ENCODE measurements at regions not wholly inside any gene's neighbourhood (a gene's known extent, or its start where the extent isn't known, plus 50 kb on each side); places are given as distances from the start of the nearest gene placed in this dataset.
A peak's percentile ranks its signal among the peaks of the same experiment; 100 is the strongest.

GRCh38 chr5:115375893-115376292 lies 79.4 kb upstream of the CCDC112 start (continued):
- TF ChIP-seq FOXA2 (IDR thresholded peaks at IDR 0.05) = peak; percentile 71

DNA sequence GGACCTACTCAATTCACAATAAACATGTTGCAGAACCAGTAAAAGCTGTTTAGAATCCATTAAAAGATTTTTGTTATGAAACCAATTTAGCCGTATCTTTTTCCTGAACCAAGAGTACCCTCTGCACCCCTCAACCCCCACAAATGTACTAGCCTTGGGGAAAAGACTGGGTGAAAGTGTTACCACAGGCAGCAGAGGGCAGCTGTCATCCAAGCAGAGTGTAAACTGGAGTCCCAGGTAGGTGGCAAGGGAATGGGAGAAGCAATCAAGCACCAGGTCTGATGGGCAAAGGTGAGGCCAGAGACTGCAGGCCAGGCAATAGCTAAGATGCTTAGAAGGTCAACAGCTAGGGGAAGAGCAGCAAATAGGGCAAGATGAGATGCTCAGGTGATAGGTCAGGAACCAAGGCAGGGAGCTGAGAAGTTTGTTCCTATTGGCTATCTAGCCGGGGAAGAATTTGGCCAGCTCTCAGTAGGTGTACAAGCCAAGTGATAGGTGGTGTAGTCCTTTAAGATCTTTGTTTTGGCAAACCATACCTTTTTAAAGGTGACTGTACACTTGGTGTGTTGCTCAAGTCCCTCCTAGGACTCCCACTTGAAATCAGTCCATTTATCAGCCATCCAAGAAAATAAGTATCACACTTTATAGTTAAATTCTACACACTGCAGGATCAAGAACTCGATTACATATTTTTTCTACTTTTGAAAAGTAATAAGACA lies 77.8 kb upstream of the CCDC112 start:
- Histone ChIP-seq H3K4me3 (ENCODE audit: low read depth in 1 of 3, low read length in 3 of 3) (no peak overlapping the region), H3K4me1 (ENCODE audit: control insufficient read depth in 4 of 4, insufficient read depth in 4 of 4, low read length in 3 of 4) (no peaks in the 10 kb centered on the region), H3K9me3 (ENCODE audit: control insufficient read depth in 4 of 4, low read length in 3 of 4) (no peaks in the 10 kb centered on the region), H3K27ac (ENCODE audit: low read depth in 1 of 2, low read length in 2 of 2) (no peak overlapping the region), H3K9ac (ENCODE audit: low read depth in 1 of 2, low read length in 2 of 2) (no peak overlapping the region), H3K36me3 (ENCODE audit: control insufficient read depth in 4 of 4, insufficient read depth in 3 of 4, low read depth in 1 of 4, low read length in 3 of 4) (no peaks in the 10 kb centered on the region), H3K27me3 (ENCODE audit: control insufficient read depth in 4 of 4, insufficient read depth in 4 of 4, low read length in 3 of 4) (no peaks in the 10 kb centered on the region)
- 94% methylated on average over 3 of the region's 3 CpGs for WGBS
- no peak for DNase-seq (ENCODE audit: low spot score)
- TF ChIP-seq YY1 (IDR thresholded peaks at IDR 0.05) (no peak), RAD21 (IDR thresholded peaks at IDR 0.05) (peak; percentile 46 to 76), ZBTB33 (IDR thresholded peaks at IDR 0.05) (no peak)

DNA sequence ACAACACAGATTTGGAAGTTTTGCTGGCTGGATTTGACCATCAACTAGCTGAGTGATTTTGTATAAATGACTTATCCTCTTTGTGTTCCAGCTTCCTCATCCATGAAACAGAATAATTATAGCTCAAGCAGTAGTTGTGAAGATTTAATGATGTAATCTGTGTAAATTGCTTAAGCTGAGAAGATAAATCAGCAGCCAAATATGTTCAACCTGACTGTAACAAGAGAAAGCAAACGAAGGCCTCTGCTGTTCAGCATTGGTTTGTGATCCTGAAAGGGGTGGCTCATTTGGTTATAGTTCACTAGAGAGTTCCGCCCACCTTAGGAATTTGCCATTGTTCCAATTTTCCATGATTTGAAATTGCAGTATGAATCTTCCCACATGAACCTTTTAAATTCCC lies 75.7 kb upstream of the CCDC112 start:
- TF ChIP-seq RAD21 (IDR thresholded peaks at IDR 0.05) (peak in 1 of 2 donors; percentile 7), ZBTB33 (IDR thresholded peaks at IDR 0.05) (no peak)
- Histone ChIP-seq H3K4me1 (ENCODE audit: control insufficient read depth in 4 of 4, insufficient read depth in 4 of 4, low read length in 3 of 4) (no peaks in the 10 kb centered on the region), H3K27me3 (ENCODE audit: control insufficient read depth in 4 of 4, insufficient read depth in 4 of 4, low read length in 3 of 4) (no peaks in the 10 kb centered on the region), H3K4me3 (ENCODE audit: low read depth in 1 of 3, low read length in 3 of 3) (no peak overlapping the region), H3K36me3 (ENCODE audit: control insufficient read depth in 4 of 4, insufficient read depth in 3 of 4, low read depth in 1 of 4, low read length in 3 of 4) (no peaks in the 10 kb centered on the region), H3K9ac (ENCODE audit: low read depth in 1 of 2, low read length in 2 of 2) (no peak overlapping the region), H3K27ac (ENCODE audit: low read depth in 1 of 2, low read length in 2 of 2) (no peak overlapping the region), H3K9me3 (ENCODE audit: control insufficient read depth in 4 of 4, low read length in 3 of 4) (no peaks in the 10 kb centered on the region)
- whole genome bisulfite sequencing = 84% methylated on average over 2 of the region's 2 CpGs
- DNase-seq (ENCODE audit: low spot score) = no peak

DNA sequence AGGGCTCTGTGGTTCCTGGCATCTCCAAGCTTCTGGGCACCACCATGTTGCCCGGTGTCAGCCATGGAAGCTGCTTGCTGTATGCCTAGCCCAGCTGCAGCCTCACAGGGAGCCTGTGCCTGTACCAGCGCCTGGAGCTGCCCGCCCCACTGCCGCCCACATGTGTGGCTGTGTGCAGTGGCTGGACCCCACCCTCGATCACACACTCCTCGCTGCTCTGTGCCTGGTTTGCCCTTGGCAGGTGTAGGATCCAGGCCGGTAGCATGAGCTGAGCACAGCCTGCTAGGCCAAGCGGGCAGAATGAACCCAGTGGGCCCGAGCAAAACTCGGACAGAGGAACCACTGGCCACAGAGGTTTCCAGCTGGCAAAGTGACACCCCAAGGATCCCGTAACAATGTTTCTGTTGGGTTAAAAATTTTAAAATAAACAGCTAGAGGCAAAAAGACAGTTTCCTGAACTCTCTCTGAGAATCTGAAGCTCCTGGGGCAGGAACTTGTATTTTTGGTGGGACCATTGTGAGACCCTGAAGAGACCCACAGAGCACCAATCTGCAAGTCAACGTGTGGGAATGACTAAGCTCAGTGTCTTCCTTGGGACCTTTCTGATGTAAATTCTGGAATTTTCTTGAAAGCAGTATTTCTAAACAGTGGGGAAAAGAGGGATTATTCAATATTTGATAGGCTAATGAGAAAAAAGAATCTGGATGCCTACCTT lies 73.1 kb upstream of the CCDC112 start:
- H3K27me3 ChIP-seq (ENCODE audit: control insufficient read depth in 4 of 4, insufficient read depth in 4 of 4, low read length in 3 of 4) = no peaks in the 10 kb centered on the region
- no peak overlapping the region for H3K4me3 ChIP-seq (ENCODE audit: low read depth in 1 of 3, low read length in 3 of 3)
- no peak overlapping the region for H3K27ac ChIP-seq (ENCODE audit: low read depth in 1 of 2, low read length in 2 of 2)
- H3K4me1 ChIP-seq (ENCODE audit: control insufficient read depth in 4 of 4, insufficient read depth in 4 of 4, low read length in 3 of 4) = no peaks in the 10 kb centered on the region
- no peaks in the 10 kb centered on the region for H3K9me3 ChIP-seq (ENCODE audit: control insufficient read depth in 4 of 4, low read length in 3 of 4)
- no peak for DNase-seq (ENCODE audit: low spot score)
- H3K9ac ChIP-seq (ENCODE audit: low read depth in 1 of 2, low read length in 2 of 2) = no peak overlapping the region
- no peaks in the 10 kb centered on the region for H3K36me3 ChIP-seq (ENCODE audit: control insufficient read depth in 4 of 4, insufficient read depth in 3 of 4, low read depth in 1 of 4, low read length in 3 of 4)
- no peak for TF ChIP-seq HNF4A (conservative IDR thresholded peaks at IDR 0.05)
- TF ChIP-seq RXRA (IDR thresholded peaks at IDR 0.05) = no peak
- TF ChIP-seq TAF1 (conservative IDR thresholded peaks at IDR 0.05) = no peak
- no peak for TF ChIP-seq FOXA2 (IDR thresholded peaks at IDR 0.05)
- no peak for TF ChIP-seq MAX (IDR thresholded peaks at IDR 0.05)
- no peak for TF ChIP-seq HNF4G (IDR thresholded peaks at IDR 0.05)
- TF ChIP-seq, protein P1, sequence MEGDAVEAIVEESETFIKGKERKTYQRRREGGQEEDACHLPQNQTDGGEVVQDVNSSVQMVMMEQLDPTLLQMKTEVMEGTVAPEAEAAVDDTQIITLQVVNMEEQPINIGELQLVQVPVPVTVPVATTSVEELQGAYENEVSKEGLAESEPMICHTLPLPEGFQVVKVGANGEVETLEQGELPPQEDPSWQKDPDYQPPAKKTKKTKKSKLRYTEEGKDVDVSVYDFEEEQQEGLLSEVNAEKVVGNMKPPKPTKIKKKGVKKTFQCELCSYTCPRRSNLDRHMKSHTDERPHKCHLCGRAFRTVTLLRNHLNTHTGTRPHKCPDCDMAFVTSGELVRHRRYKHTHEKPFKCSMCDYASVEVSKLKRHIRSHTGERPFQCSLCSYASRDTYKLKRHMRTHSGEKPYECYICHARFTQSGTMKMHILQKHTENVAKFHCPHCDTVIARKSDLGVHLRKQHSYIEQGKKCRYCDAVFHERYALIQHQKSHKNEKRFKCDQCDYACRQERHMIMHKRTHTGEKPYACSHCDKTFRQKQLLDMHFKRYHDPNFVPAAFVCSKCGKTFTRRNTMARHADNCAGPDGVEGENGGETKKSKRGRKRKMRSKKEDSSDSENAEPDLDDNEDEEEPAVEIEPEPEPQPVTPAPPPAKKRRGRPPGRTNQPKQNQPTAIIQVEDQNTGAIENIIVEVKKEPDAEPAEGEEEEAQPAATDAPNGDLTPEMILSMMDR (IDR thresholded peaks at IDR 0.05; ENCODE audit: low read depth, low read length, missing input control) = no peak
- no peak for TF ChIP-seq ATF3 (IDR thresholded peaks at IDR 0.05)
- TF ChIP-seq SP1 (IDR thresholded peaks at IDR 0.05) = no peak
- TF ChIP-seq FOXA1 (IDR thresholded peaks at IDR 0.05) = no peak
- TF ChIP-seq YY1 (IDR thresholded peaks at IDR 0.05) = no peak
- TF ChIP-seq NR2F2 (IDR thresholded peaks at IDR 0.05) = no peak
- no peak for TF ChIP-seq EGR1 (IDR thresholded peaks at IDR 0.05; ENCODE audit: low read depth in 2 of 2)
- TF ChIP-seq JUND (IDR thresholded peaks at IDR 0.05) = no peak
- WGBS = 94% methylated on average over 12 of the region's 12 CpGs

All from liver (tissue), 8 donors.